T-cell (primary cell): ENCODE measurements at regions not wholly inside any gene's neighbourhood (a gene's known extent, or its start where the extent isn't known, plus 50 kb on each side); places are given as distances from the start of the nearest gene placed in this dataset.

Experiments used
- ATAC-seq, 4 experiments: fragments of 200-7000 bp in 3 of 4; fragments of 150-1000 bp in 1 of 4; cut with Tn5 transposase; replicated peaks in 1 of 4; 1 replicate in 3 of 4; 2 replicates in 1 of 4; pipeline ENCODE4 v1.10.0; 2021; ENCODE audit warnings: moderate library complexity in 3 of 4, mild to moderate bottlenecking in 2 of 4, moderate number of reproducible peaks in 1 of 4
- CTCF ChIA-PET, 2 donors: fragments of 300-600 bp; sonication (Branson Sonifier 250); formaldehyde crosslinking; loops; one replicate each; lab custom pipeline; 2022; ENCODE audit warnings: antibody characterized with exemption in 2 of 2; lab: Charles Lee
- POLR2A ChIA-PET, 2 donors: fragments of 300-600 bp; sonication (Branson Sonifier 250); formaldehyde crosslinking; loops; one replicate each; lab custom pipeline; 2022; ENCODE audit warnings: antibody characterized with exemption in 2 of 2; lab: Charles Lee
- DNase-seq, 35 experiments: peaks; one replicate each; pipeline versions ENCODE4 v3.0.0 to v3.0.0-alpha.2; 2013 to 2023
- H3K27ac ChIP-seq: one replicate; pipeline ENCODE4 v1.5.1; 2013; ENCODE audit warnings: low read length
- H3K27me3 ChIP-seq, 2 experiments: replicated peaks in 1 of 2; 1 replicate in 1 of 2; 2 replicates in 1 of 2; pipeline versions ENCODE4 v1.6.1 to v1.7.0; 2013; ENCODE audit warnings: low read length in 1 of 2, mixed read lengths in 1 of 2; ENCODE audit not compliant: control insufficient read depth in 2 of 2, insufficient read depth in 2 of 2; ENCODE audit errors: extremely low read depth in 1 of 2
- H3K36me3 ChIP-seq, 2 donors: 1 replicate in 1 of 2; 2 replicates in 1 of 2; pipeline versions ENCODE4 v1.6.1 to v1.7.0; 2013; ENCODE audit warnings: low read length in 1 of 2; ENCODE audit not compliant: control insufficient read depth in 2 of 2, insufficient read depth in 1 of 2; ENCODE audit errors: extremely low read depth in 1 of 2
- H3K4me1 ChIP-seq, 2 experiments: 1 replicate in 1 of 2; 2 replicates in 1 of 2; pipeline versions ENCODE4 v1.6.1 to v1.7.0; 2013; ENCODE audit warnings: low read length in 2 of 2, mixed read lengths in 1 of 2; ENCODE audit not compliant: insufficient read depth in 2 of 2, control insufficient read depth in 1 of 2; ENCODE audit errors: extremely low read depth in 1 of 2
- H3K4me3 ChIP-seq, 2 donors: 1 replicate in 1 of 2; 2 replicates in 1 of 2; pipeline versions ENCODE4 v1.5.1 to v1.7.0; 2013; ENCODE audit warnings: mild to moderate bottlenecking in 2 of 2, low read length in 1 of 2, moderate library complexity in 1 of 2; ENCODE audit not compliant: control insufficient read depth in 1 of 2; ENCODE audit errors: extremely low read depth in 1 of 2
- H3K9me3 ChIP-seq: 2 replicates; pipeline ENCODE4 v1.7.0; 2013
- H3K27ac Mint-ChIP-seq, 2 donors: one replicate each; pipeline ENCODE4 v1.8.0; 2020 to 2021; ENCODE audit warnings: mild to moderate bottlenecking in 2 of 2, mixed read lengths in 2 of 2
- H3K27me3 Mint-ChIP-seq, 2 donors: one replicate each; pipeline ENCODE4 v1.8.0; 2021 to 2022; ENCODE audit warnings: mixed read lengths in 2 of 2
- H3K36me3 Mint-ChIP-seq: one replicate; pipeline ENCODE4 v1.8.0; 2021; ENCODE audit warnings: mixed read lengths
- H3K4me1 Mint-ChIP-seq, 3 donors: one replicate each; pipeline ENCODE4 v1.8.0; 2020 to 2022; ENCODE audit warnings: mixed read lengths in 3 of 3, mild to moderate bottlenecking in 1 of 3
- H3K4me3 Mint-ChIP-seq, 3 donors: one replicate each; pipeline ENCODE4 v1.8.0; 2020 to 2022; ENCODE audit warnings: mild to moderate bottlenecking in 3 of 3, mixed read lengths in 3 of 3, moderate library complexity in 3 of 3
- H3K9me3 Mint-ChIP-seq, 3 donors: one replicate each; pipeline ENCODE4 v1.8.0; 2020 to 2022; ENCODE audit warnings: mixed read lengths in 3 of 3
- WGBS: methylation state at CpG from one replicate; pipeline ENCODE4 v1.1.5; 2013; ENCODE audit warnings: missing lambda C conversion rate; ENCODE audit not compliant: insufficient coverage; 5-methylcytosine and 5-hydroxymethylcytosine counted together

DNA sequence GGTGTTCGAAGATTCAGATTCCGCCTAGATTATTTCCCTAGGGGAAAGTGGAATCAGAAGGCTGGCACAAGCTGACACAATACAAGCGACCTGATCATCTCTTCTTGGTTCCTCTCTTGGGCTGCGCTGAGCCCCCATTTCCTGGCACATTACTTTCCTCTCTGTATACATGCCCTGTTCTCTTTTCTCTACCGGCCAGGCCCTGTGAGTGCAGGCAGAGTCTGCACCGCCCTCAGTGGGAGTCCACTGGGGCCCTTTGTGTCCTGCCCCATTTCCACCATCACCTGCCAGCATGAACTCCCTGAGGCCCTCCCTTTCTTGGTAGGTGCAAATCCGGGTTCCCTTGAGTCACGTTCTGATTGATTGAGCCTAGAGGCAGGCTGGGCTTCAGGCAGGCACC, 287.9 kb downstream of the MSX2 start:
- H3K27ac ChIP-seq, result no peak overlapping the region

DNA sequence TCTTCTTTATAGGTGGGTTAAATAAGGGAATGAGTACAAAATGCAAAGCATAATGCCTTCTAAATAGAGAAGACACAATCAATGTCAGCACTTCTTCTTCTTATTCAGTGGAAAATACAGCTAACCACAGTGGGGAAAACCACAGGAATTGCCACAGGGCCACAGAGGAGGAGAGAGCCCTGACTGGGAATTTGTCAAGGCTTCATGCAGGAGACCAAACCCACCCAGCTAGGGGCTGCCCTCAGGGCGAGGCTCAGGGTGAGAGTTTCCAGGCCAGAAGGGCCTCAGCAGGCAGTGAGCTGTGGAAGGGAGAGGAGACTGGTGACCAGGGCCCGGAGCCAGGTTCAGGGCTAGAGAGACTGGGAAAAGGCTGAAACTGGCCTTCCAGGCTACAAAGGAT, 279.1 kb downstream of the MSX2 start:
- Mint-ChIP-seq H3K4me3 (no peak overlapping the region), H3K9me3 (peaks cover 5 to 16% (median 10%) of the 10 kb centered on the region in 3 donors), H3K36me3 (no peaks in the 10 kb centered on the region), H3K4me1 (peaks cover 0 to 4% (median 3%) of the 10 kb centered on the region in 3 donors), H3K27ac (no peak overlapping the region), H3K27me3 (peaks cover 13 to 29% of the 10 kb centered on the region in 2 donors)
- Histone ChIP-seq H3K27ac (no peak overlapping the region), H3K4me1 (peaks cover 0 to 8% of the 10 kb centered on the region in 2 experiments), H3K4me3 (no peak overlapping the region), H3K36me3 (no peaks in the 10 kb centered on the region), H3K9me3 (no peaks in the 10 kb centered on the region), H3K27me3 (peaks cover 0 to 6% of the 10 kb centered on the region in 2 experiments)
- ATAC-seq (no peak), DNase-seq (no peak)
- 68% methylated on average over 2 of the region's 2 CpGs for WGBS
- ChIA-PET CTCF (no interaction called here), POLR2A (no interaction called here)

More for the DNA sequence above, 287.9 kb downstream of the MSX2 start:
- H3K27ac Mint-ChIP-seq, result no peak overlapping the region
- Histone ChIP-seq H3K9me3 (no peaks in the 10 kb centered on the region), H3K27me3 (no peaks in the 10 kb centered on the region), H3K36me3 (no peaks in the 10 kb centered on the region), H3K4me1 (no peaks in the 10 kb centered on the region), H3K4me3 (no peak overlapping the region)
- peaks cover 3 to 16% of the 10 kb centered on the region in 2 donors for H3K27me3 Mint-ChIP-seq
- H3K9me3 Mint-ChIP-seq, result peaks cover 0 to 8% (median 0%) of the 10 kb centered on the region in 3 donors
- POLR2A ChIA-PET, result interaction anchor here in 1 of 2 donors (0.6 kb wide), 1 partner anchor 141 kb away, joined by 3 read pairs; no protein-coding TSS in a partner anchor
- H3K36me3 Mint-ChIP-seq, result no peaks in the 10 kb centered on the region
- ATAC-seq (no peak), DNase-seq (no peak)
- CTCF ChIA-PET, result no interaction called here
- no peak overlapping the region for H3K4me3 Mint-ChIP-seq
- H3K4me1 Mint-ChIP-seq, result no peaks in the 10 kb centered on the region
- 66% methylated on average over 6 of the region's 8 CpGs for WGBS

DNA sequence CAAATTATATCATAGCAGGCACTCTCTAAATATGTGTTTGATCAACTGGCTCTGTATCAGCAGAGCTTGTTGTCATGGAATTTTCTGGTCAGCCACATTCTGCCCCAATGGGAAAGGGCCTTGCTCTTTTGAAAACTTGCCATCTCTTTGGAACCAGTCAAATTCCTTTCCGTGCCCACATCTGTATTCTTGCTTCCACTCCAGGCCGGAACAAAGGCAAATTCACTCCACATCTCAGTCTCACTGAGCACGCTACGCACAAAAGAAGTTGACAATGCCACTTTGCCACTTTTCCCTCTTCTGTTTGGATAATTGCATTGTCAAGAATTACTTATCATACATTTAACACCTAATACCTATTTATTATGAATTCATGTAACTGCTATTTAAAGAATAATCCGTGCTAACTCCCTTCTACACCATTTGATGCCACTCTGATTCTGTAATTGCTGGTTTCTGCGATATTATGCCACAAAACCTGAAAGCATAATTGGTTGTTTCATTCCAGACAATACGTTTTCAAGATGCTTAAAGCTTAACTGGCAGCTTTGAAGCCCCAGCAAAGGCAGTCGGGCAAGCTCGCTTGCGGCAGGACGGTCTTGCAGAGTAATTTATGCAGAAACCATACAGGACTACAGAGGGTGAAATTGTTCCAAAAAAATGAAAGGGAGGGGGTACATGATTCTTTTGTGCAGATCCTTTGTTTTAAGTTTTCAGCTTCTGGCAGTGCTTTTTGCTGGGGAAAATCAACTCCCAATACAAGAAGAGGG, 277.7 kb downstream of the MSX2 start:
- Mint-ChIP-seq H3K4me1 (peaks cover 3 to 6% (median 4%) of the 10 kb centered on the region in 3 donors), H3K27me3 (peaks cover 13 to 29% of the 10 kb centered on the region in 2 donors), H3K4me3 (no peak overlapping the region), H3K36me3 (no peaks in the 10 kb centered on the region), H3K27ac (no peak overlapping the region), H3K9me3 (peaks cover 17 to 26% (median 19%) of the 10 kb centered on the region in 3 donors)
- Histone ChIP-seq H3K4me1 (peaks cover 0 to 11% of the 10 kb centered on the region in 2 experiments), H3K27ac (no peak overlapping the region), H3K27me3 (peaks cover 0 to 6% of the 10 kb centered on the region in 2 experiments), H3K9me3 (peaks cover 2% of the 10 kb centered on the region), H3K36me3 (no peaks in the 10 kb centered on the region), H3K4me3 (no peak overlapping the region)
- no peak for DNase-seq
- 70% methylated on average over 10 of the region's 11 CpGs for WGBS
- POLR2A ChIA-PET, result interaction anchor here in 1 of 2 donors (0.6 kb wide), 1 partner anchor 387 kb away, joined by 3 read pairs; no protein-coding TSS in a partner anchor
- ATAC-seq, result no peak
- CTCF ChIA-PET, result no interaction called here

DNA sequence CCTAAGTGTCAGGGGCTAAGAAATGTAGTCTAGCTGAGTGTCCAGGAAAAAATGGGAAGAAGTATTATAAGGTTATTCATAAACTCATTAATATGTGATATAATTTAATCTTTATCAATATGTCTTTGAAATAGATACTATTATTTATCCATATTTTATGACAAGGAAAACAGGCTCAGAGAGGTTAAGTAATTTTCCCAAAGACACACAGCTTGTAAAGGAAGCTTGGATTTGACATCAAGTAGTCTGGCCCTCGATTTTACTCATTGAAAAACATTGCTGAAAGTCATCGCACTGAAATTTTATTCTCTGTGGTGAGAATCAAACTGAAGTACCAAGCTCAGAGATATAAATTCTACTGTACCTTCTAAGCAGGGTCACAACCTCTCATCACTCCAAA, 276.9 kb downstream of the MSX2 start:
- WGBS, result 33% methylated on average over 1 of the region's 2 CpGs
- Mint-ChIP-seq H3K9me3 (peaks cover 17 to 26% (median 19%) of the 10 kb centered on the region in 3 donors), H3K27me3 (peaks cover 13 to 24% of the 10 kb centered on the region in 2 donors), H3K4me1 (peaks cover 3 to 6% (median 4%) of the 10 kb centered on the region in 3 donors), H3K27ac (no peak overlapping the region), H3K4me3 (no peak overlapping the region), H3K36me3 (no peaks in the 10 kb centered on the region)
- H3K4me3 ChIP-seq, result no peak overlapping the region
- H3K27ac ChIP-seq, result no peak overlapping the region
- ATAC-seq (no peak), DNase-seq (no peak)
- peaks cover 0 to 11% of the 10 kb centered on the region in 2 experiments for H3K4me1 ChIP-seq
- ChIA-PET CTCF (no interaction called here), POLR2A (no interaction called here)
- H3K36me3 ChIP-seq, result no peaks in the 10 kb centered on the region
- H3K9me3 ChIP-seq, result peaks cover 2% of the 10 kb centered on the region
- H3K27me3 ChIP-seq, result peaks cover 0 to 6% of the 10 kb centered on the region in 2 experiments

DNA sequence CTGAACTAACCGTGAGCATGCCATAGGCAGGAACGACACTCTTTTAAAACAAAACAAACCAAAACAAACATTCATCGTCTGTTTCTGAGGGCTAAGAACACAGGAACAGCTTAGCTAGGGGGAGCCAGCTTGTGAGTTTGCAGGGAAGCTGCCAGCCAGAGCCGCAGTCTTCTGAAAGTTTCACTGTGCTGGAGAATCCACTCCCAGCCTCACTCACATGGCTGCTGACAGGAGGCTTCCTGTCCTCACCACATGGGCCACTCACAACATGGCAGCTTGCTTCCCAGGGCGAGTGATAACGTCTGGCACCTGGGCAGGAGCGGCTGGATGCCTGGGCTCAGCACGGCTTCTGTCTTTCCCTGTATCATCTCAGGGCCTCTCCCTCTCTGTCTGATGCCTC, 275.2 kb downstream of the MSX2 start:
- WGBS, result 67% methylated on average over 6 of the region's 8 CpGs
- H3K4me1 Mint-ChIP-seq, result peaks cover 3 to 6% (median 4%) of the 10 kb centered on the region in 3 donors
- no peak overlapping the region for H3K27ac ChIP-seq
- H3K4me3 ChIP-seq, result no peak overlapping the region
- DNase-seq (no peak), ATAC-seq (no peak)
- ChIA-PET CTCF (no interaction called here), POLR2A (no interaction called here)
- no peak overlapping the region for H3K27ac Mint-ChIP-seq
- peaks cover 0 to 6% of the 10 kb centered on the region in 2 experiments for H3K27me3 ChIP-seq
- H3K9me3 Mint-ChIP-seq, result peaks cover 17 to 26% (median 19%) of the 10 kb centered on the region in 3 donors
- H3K9me3 ChIP-seq, result peaks cover 2% of the 10 kb centered on the region
- peaks cover 9 to 17% of the 10 kb centered on the region in 2 donors for H3K27me3 Mint-ChIP-seq
- no peak overlapping the region for H3K4me3 Mint-ChIP-seq
- H3K36me3 ChIP-seq, result no peaks in the 10 kb centered on the region
- H3K4me1 ChIP-seq, result peaks cover 0 to 11% of the 10 kb centered on the region in 2 experiments
- no peaks in the 10 kb centered on the region for H3K36me3 Mint-ChIP-seq

DNA sequence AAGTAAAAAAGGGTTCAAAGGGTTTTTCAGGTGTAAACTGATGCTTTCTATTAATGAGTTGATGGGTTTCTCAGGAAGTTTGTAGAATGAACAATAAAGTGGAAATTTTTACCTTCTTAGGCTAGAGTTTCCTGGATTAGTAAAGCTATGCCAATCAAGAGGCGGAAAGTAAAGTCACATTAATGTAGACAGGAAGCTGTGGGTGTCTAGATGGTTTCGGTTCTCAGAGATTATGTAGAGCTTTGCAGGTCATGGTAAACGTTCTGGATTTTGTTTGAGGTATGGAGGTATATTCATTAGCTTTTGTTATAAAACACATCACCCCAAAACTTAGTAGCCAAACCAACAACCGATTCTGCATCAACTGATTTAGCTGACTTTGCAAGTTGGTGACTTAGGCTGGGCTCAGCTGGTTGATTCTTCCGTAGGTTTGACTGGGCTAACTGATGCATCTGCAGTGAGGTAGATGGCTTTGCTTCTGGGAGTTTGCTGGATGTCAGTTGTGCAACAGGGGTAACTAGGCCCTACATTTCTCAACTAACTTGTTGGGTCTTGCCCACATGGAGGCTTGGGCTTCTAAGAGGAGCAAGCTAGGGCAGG, 273.8 kb downstream of the MSX2 start:
- H3K36me3 Mint-ChIP-seq, result no peaks in the 10 kb centered on the region
- H3K9me3 Mint-ChIP-seq, result peaks cover 13 to 17% (median 13%) of the 10 kb centered on the region in 3 donors
- no peak overlapping the region for H3K4me3 ChIP-seq
- no peak overlapping the region for H3K4me3 Mint-ChIP-seq
- H3K4me1 ChIP-seq, result peaks cover 0 to 11% of the 10 kb centered on the region in 2 experiments
- no peaks in the 10 kb centered on the region for H3K36me3 ChIP-seq
- ChIA-PET CTCF (interaction anchor here in 1 of 2 donors (0.5 to 0.7 kb wide), 3 partner anchors 48 to 707 kb away, joined by 3 to 5 read pairs (median 4); no protein-coding TSS in a partner anchor), POLR2A (no interaction called here)
- H3K9me3 ChIP-seq, result peaks cover 2% of the 10 kb centered on the region
- peaks cover 3 to 6% (median 4%) of the 10 kb centered on the region in 3 donors for H3K4me1 Mint-ChIP-seq
- H3K27me3 ChIP-seq, result peaks cover 0 to 3% of the 10 kb centered on the region in 2 experiments
- no peak overlapping the region for H3K27ac ChIP-seq
- peak overlapping the region; percentile 12 to 28 for H3K27ac Mint-ChIP-seq
- ATAC-seq, result peak in 1 of 4 experiments; percentile 38
- H3K27me3 Mint-ChIP-seq, result peaks cover under 1 to 7% of the 10 kb centered on the region in 2 donors
- WGBS, result 80% methylated on average over 1 of the region's 5 CpGs
- DNase-seq, result peak in 1 of 35 experiments; percentile 5
